ENCODE measurements at regions not wholly inside any gene's neighbourhood (a gene's known extent, or its start where the extent isn't known, plus 50 kb on each side); places are given as distances from the start of the nearest gene placed in this dataset.
"Not testable (repeated sequence)": the region's sequence is repeated elsewhere in the genome, so short reads cannot be mapped to it uniquely, and the experiment has no call there.

- DNase-seq: peak in 1 of 2 donors; percentile 2
These were observed 145.5 kb upstream of the SLC24A2 start for GRCh38 chr9:19934301-19934871.

GRCh38 chr9:19931098-19931890, 142.5 kb upstream of the SLC24A2 start:
- peak in 1 of 2 donors; percentile 25 for DNase-seq

- DNase-seq: no peak
These were observed 138.7 kb upstream of the SLC24A2 start for GRCh38 chr9:19927560-19927959.

GRCh38 chr9:19926774-19927173, 137.9 kb upstream of the SLC24A2 start:
- DNase-seq: no peak

- DNase-seq: peak; percentile 49 to 86
These were observed 137.1 kb upstream of the SLC24A2 start for GRCh38 chr9:19925674-19926503.

- DNase-seq: peak; percentile 14 to 34
These were observed 135.2 kb upstream of the SLC24A2 start for GRCh38 chr9:19924080-19924479.

- peak in 1 of 2 donors; percentile 7 for DNase-seq
These were observed 133.8 kb upstream of the SLC24A2 start for GRCh38 chr9:19922476-19923118.

GRCh38 chr9:19920401-19920800, 131.6 kb upstream of the SLC24A2 start:
- no peak for DNase-seq

- no peak for DNase-seq
These were observed 129.8 kb upstream of the SLC24A2 start for GRCh38 chr9:19918630-19919029.

GRCh38 chr9:19914044-19914443, 125.2 kb upstream of the SLC24A2 start:
- DNase-seq: no peak

GRCh38 chr9:19913151-19913550, 124.3 kb upstream of the SLC24A2 start:
- no peak for DNase-seq

GRCh38 chr9:19903076-19903475, 114.2 kb upstream of the SLC24A2 start:
- no peak for DNase-seq

GRCh38 chr9:19901586-19901985, 112.7 kb upstream of the SLC24A2 start:
- DNase-seq: no peak

GRCh38 chr9:19896161-19896560, 107.3 kb upstream of the SLC24A2 start:
- DNase-seq: no peak

- not testable (repeated sequence) for DNase-seq
These were observed 106.7 kb upstream of the SLC24A2 start for GRCh38 chr9:19895578-19895977.

- DNase-seq: no peak
These were observed 106.2 kb upstream of the SLC24A2 start for GRCh38 chr9:19895006-19895405.

GRCh38 chr9:19885608-19886007, 96.8 kb upstream of the SLC24A2 start:
- DNase-seq: no peak

- no peak for DNase-seq
These were observed 90.2 kb upstream of the SLC24A2 start for GRCh38 chr9:19879062-19879461.

GRCh38 chr9:19876569-19877316, 87.9 kb upstream of the SLC24A2 start:
- DNase-seq: no peak

GRCh38 chr9:19875291-19875920, 86.6 kb upstream of the SLC24A2 start:
- DNase-seq: no peak

GRCh38 chr9:19873188-19873587, 84.4 kb upstream of the SLC24A2 start:
- not testable (repeated sequence) for DNase-seq

GRCh38 chr9:19870988-19871387, 82.2 kb upstream of the SLC24A2 start:
- DNase-seq: no peak

All from inflammatory macrophage treated with lipopolysaccharide for 1 hour (primary cell).